ENCODE measurements at regions not wholly inside any gene's neighbourhood (a gene's known extent, or its start where the extent isn't known, plus 50 kb on each side); places are given as distances from the start of the nearest gene placed in this dataset.
"Not testable (repeated sequence)": the region's sequence is repeated elsewhere in the genome, so short reads cannot be mapped to it uniquely, and the experiment has no call there.

DNA sequence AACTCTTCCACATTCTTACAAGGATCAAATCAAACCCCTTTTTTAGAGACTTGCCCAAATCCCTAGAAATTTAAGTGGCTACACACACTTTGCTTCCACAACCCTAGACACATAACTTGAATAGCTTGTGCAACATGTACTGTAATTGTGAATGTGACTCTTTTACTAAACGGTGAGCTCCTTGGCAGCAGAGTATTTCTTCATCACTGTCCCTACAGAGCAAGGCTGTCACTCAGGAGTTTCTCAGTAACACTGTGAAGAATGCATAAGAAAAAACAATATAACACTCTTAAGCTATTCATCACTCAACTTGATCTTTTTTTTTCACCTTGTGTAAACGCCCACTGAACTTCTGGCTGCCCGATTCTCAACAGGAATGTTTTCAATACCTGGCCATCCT lies 53.8 kb upstream of the ADAMTS18 start:
- DNase-seq, result no peak

DNA sequence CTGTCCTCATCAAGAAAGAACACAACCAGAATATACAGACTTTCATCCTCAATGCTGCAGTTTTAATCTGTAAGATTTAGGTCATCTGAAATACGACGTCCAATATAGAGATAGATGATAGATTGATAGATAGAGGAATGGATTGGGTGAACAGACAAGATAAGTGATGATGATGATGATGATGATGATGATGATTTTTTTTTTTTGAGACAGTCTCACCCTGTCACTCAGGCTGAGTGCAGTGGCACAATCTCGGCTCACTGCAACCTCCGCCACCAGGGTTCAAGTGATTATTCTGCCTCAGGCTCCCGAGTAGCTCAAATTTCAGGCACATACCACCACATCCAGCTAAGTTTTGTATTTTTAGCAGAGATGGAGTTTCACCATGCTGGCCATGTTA lies 56.3 kb upstream of the ADAMTS18 start:
- no peak for DNase-seq

DNA sequence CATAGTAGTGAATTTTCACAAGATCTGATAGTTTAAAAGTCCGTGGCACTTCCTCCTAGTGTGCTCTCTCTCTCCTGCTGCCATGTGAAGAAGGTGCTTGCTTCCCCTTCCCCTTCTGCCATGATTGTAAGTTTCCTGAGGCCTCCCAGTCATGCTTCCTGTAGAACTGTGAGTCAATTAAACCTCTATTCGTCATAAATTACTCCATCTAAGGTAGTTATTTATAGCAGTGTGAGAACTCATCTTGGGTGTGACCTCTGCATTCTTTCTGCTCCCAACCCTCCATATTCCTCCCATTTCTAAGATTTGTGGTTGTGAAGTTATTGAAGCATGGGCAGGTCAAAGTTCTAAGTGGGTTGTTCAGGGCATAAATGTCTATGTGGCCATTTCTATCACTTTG lies 62.1 kb upstream of the ADAMTS18 start:
- DNase-seq, result no peak

DNA sequence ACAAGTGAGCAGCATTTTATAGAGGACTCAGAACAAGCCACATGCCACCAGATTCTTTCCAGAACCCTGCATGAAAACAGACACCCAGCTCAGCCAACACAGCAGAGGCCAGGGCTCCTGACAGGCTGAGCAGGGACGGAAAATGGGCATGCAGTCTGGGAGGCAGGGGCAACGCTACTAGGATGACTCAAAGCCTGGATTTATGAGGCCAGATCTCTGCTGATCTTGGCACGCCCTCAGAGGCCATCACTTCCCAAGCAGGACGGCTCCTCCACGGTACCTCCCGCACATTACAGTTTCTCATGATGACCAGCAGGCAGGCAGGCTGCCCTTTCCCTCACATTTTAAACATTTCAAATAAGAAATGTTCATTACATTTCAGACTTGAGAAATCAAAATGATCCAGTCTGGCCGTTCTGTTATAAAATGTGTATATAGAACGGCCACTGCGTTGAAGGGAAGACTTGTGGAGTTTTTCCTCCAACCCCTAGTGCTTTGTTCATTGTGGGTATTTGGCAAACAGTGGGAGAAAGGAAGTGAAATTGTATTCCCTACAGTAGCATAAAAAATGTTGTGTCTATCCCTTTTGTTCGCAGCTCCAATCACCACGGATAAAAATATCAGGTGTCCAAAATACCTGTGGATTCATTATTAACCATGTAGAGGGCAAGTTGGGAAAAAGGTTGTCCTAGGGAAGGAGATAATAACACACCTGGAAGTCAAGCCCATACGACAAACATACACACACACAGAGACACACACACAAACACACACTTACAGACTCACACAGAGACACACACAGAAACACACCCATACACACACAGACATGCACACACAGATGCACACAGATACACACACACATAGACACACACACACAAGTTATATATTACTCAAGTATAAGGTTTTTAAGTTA lies 64.8 kb upstream of the ADAMTS18 start:
- DNase-seq, result no peak

DNA sequence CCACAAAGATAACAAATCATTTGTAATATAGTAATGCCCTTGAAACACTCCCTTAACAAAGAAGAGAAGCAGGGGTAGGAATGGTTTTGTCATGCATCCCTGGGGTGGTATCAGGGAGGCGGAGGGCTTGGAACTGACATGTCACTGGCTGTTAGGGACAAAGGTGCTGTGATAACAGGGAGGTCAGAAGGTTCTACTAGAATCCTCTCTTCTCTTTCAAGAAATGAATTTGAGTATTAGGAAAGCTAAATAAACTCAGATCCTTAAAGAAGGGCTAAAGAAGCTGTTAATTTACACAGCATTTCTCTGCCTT lies 65.4 kb upstream of the ADAMTS18 start:
- DNase-seq, result no peak

DNA sequence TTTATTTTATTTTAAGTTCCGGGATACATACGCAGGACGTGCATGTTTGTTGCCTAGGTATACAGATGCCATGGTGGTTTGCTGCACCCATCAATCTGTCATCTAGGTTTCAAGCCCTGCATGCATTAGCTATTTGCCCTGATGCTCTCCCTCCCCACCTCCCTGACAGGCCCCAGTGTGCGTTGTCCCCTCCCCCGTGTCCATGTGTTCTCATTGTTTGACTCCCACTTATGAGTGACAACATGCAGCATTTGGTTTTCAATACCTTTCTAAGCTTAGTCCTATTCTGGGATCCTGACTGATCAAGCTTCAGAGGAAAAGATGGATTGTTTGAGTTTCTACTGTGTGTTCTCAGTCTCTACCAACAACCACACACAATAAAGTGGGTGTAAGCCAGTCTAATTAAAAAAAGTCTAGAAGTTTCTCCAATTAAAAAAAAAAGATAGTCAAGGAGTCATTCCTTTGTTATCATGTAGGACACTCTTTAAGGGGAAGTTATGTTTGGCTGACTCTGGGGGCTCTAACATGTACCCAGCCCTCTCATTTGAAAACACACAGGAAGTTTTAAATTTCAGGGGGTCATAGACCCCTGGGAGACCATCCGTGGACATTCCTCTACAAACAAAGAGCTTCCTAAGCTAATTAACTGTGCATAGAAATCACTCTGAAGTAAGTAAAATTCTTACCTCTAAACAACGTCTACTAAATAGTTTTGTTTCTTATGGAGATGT lies 66.3 kb upstream of the ADAMTS18 start:
- DNase-seq, result no peak

DNA sequence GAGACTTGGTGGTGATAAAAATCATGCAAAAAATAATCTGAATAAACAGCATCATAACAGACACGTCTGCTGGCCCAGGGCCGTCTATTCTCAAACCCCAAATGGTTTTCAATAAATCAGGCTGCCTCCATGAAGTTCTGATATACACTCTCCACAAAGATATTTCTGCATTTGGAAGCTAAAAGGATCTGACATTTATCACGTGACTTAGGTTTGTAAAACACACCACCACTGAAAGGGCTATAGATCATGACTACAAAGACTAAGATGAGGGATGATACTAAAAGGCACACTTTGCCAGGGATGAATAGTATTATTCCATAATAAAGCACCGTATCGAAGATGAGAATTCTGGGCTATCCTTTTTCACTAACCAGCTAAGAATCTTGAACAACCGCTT lies 67.6 kb upstream of the ADAMTS18 start:
- no peak for DNase-seq

DNA sequence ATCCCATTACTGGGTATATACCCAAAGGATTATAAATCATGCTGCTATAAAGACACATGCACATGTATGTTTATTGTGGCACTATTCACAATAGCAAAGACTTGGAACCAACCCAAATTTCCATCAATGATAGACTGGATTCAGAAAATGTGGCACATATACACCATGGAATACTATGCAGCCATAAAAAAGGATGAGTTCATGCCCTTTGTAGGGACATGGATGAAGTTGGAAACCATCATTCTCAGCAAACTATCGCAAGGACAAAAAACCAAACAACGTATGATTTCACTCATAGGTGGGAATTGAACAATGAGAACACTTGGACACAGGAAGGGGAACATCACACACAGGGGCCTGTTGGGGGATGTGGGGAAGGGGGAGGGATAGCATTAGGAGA lies 71.7 kb upstream of the ADAMTS18 start:
- not testable (repeated sequence) for DNase-seq

DNA sequence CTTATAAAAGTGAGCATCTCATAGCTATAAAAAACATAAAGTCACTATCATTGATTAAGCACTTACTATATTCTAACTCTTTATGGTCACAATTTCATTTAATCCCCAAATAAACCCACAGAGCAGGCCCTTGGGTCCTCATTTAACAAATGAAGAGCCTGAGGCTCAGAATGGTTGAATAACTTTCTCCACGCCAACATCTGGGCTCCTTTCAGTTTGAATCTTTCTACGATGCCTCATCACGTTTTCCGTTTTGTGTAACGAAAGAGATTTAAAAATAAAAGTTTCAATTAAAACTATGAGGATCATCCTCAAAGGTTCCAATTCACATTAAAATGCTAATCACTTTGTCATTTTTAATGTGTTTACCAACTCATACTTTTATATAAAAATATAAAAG lies 74.2 kb upstream of the ADAMTS18 start:
- DNase-seq, result no peak

DNA sequence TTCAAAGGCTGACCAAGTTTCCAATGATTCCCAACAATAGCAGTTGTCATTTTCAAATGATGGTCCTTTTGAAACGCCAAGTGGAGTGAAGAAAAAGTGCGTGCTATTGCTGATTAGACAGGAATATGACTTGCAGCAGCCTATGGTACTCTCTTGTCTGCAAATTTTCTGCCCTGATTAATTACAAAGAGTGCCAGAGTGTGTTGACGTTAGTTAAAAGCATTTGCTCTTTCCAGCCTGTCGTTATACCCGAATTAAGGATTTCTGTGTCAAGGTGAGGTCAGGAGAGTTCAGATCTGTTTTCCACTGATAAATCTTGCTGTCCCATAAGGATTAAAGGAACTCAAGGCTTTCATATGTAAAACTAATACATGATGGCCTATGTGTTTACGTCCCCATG lies 75.0 kb upstream of the ADAMTS18 start:
- DNase-seq, result no peak

DNA sequence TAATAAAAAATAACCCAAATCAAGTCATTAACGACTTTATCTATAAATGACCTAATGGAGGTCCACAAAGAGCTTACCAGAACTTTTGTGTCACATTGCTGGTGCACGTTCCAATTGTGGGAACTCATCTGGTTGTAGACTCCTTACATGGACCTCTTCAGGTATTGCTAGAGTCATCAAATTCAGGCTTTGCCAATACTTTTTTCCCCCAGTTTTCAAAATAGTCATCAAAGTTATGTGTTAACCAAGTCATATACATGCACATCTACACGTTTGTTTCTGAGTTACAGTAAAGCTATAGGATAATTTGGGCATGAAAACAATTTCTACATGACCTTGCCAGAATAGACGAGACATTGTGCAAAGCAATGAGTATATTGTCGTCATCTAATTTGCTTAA lies 76.2 kb upstream of the ADAMTS18 start:
- DNase-seq, result no peak

DNA sequence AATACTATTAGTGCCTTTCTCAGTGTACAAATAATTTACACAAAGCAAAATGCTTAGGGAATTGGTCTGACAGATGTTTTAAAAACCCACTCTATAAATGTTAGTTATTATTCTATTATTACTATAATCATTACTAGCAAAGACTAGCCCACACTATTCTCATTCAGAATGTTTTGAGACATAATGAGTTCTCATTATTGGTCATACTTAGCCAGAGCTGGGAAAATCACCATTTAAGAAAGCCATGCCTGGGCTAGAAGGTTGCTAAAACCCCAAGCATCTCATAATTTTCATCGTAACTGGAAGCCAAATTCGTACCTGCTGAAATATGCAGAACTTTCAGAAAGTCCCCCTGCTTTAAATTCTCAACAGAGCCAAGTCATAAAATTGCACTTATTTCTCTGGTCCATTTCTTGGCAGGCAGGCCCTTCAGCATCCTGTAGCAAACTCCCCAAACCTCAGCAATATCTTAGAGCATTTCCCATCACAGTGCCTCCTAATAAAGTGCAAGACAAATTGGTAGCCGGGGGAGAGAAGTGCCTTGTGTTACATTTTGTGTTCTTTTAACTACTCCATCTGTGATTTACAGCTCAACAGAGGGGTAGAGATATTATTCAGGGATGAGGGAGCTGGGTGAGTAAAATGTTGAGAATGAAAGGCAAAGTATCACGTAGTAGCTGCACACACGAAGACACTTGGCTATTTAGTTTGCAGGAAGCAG lies 79.8 kb upstream of the ADAMTS18 start:
- DNase-seq, result no peak

DNA sequence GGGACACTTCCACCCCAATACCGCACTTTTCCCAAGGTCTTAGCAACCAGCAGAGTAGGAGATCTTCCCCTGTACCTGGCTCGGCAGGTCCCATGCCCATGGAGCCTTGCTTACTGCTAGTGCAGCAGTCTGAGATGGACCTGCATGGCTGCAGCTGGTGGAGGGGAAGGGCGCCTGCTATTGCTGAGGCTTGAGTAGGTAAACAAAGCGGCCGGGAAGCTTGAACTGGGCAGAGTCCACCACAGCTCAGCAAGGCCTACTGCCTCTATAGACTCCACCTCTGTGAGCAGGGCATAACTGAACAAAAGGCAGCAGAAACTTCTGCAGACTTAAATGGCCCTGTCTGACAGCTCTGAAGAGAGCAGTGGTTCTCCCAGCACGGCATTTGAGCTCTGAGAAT lies 90.4 kb upstream of the ADAMTS18 start:
- not testable (repeated sequence) for DNase-seq

DNA sequence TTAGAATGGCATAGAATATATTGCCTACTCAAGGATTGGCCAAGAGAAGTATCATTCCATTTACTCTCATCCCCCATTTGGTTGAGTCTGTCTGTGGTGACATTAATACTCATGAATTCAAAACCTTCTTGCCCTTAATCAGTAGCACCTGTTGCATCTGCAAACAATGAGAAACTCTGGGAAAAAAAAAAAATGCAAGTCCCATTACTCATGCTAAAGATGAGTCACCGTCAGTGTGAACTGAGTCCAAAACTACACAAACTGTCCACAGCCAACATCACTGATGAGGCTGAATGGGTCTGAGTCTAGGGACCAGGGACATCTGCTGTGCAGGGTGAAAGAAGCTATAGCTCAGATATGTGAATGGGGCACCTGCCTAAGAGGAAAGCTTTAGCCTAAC lies 96.9 kb upstream of the ADAMTS18 start:
- no peak for DNase-seq

DNA sequence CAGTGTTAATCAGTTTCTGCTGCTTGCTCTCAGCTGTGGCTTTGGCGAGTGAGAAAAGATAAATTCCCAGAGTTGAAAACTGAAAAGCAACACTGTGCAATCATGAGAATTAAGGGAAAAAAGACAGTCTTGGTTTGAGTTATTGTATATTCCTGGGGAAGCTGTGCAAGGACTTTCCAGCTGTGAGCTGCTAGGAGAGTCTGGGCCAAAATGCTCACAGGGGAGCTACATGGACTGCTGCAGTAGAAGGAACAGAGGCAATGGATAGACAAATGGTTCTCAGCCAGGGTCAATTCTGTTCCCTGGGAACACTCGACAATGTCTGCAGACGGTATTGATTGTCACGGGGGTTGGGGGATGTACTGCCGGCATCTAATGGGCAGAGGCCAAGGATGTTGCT lies 102.0 kb upstream of the ADAMTS18 start:
- no peak for DNase-seq

DNA sequence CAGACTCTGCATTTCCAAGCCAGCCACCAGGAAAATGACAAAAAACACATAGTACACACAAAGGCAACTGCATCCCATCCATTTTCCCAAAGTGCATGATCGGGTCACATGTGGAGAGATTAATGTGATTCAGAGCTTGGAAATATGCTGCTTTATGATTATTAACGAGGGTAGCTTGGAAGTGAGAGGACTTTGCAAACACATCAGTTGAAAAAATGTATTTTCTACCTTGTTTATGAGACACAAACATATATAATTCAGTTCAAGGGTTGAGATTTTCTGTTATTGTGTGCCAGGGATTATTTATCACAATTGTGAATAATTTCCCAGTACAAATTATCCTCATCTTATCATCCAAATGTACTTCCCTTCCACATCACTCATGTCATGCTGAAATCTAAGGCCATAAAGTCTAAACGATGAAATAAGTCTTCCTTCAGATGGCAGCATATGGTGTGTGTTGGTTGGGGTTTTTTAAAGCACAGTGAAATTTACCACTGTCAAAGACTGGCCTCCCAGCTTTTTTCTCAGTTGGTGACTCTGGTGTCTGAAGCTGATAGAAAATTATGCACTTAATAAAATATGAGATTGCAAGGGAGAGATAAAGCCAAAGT lies 104.7 kb upstream of the ADAMTS18 start:
- DNase-seq, result no peak

DNA sequence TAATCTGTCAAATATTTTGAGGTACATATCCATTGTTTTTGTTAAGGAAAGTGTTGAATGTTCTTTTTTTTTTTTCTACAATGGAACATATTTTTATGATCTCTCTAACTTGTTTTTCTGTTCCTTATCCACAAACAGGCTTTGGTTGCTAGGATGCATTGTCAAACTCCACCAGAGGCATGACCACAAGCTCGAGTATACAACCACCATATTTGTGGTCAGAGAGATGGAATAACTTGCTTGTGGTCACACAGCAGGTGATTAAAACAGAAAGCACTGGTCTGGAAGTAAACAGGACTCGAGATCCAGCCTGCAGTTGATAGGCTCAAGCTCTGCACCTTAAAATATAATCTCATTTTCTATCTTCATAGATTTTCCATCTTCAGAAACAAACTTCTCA lies 105.8 kb upstream of the ADAMTS18 start:
- no peak for DNase-seq

DNA sequence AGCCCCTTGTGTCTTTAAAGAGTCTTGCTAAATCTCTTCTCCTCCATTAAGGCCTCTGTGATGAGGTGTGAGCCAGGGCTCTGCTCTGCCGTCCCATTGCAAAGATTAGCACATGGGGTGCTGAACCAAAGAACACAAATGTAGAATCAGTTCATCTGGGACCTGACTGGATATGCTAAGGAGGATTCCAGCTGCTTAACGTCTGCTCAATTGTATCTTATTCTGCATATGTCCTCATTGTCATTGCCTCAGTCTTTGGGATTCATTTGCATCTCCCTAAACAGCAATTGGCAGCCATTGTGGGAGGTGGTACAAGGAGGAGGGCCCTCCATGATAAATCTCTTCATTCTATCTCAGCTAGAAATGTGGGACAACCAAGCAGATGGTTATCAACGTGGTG lies 106.3 kb upstream of the ADAMTS18 start:
- no peak for DNase-seq

DNA sequence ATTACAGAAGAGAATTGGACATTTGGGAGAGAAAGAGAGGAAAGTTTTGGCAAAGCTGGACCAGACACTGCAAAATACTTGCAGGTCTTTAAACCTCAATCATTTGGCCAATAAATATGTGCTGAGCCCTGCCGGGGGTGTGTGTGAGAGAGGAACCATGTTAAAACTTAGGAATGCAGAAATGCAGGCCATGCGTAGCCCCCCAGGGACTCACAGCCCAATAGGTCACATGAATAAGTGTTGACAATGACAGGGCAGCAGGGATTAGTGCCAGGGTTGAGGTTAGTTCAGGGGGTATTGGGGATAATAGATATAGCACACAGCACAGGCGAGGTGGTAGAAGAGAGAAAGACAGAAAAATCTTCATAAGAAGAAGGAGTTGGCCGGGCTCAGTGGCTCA lies 113.3 kb upstream of the ADAMTS18 start:
- DNase-seq, result no peak

DNA sequence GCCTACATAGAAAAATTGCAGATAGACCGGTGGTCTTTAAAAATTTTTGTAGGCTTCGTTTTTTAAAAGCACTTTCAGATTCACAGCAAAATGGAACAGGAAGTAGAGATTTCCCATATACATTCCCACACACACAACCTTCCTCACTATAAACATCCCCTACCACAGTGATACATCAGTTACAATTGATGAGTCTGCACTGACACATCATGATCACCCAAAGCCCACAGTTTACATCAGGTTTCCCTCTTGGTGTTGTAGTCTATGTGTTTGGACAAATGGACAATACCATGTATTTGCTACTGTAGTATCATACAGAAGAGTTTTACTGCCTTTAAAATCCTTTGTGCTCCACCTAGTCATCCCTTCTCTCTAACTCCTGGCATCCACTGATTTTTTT lies 113.9 kb upstream of the ADAMTS18 start:
- no peak for DNase-seq

DNA sequence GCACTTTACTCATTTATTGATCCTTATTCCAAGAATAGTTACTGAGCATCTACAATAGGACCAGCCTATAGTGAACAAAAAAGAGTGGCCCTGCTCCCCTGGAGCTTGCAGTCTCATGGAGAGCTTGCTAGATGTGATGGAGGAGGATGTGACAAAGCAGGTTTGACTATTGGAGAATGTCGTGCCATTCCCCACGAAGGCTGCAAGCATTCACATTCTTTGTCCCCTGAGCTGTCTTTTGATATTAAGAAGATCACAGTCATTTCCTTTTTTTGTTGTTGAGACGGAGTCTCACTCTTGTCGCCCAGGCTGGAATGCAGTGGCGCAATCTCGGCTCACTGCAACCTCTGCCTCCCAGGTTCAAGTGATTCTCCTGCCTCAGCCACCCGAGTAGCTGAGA lies 115.0 kb upstream of the ADAMTS18 start:
- DNase-seq, result no peak

DNA sequence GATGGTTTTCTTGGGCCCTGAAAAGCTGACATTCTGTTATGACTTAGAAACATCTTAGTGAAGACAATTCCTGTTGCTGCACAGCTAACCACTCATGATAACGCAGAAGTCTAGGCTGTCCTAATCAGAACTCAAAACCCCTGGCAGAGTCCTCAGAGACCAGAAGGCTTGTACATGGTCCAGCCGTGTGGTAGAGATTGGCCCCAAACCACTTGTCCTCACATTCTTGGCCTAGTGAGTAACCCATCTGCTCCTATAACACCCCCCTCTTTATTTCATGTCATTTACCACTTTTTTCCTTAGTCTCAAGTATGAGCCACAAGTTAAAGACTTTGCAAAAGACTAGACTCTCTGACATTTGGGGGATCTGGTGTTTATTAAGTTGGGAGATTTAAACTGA lies 116.5 kb upstream of the ADAMTS18 start:
- DNase-seq, result no peak

DNA sequence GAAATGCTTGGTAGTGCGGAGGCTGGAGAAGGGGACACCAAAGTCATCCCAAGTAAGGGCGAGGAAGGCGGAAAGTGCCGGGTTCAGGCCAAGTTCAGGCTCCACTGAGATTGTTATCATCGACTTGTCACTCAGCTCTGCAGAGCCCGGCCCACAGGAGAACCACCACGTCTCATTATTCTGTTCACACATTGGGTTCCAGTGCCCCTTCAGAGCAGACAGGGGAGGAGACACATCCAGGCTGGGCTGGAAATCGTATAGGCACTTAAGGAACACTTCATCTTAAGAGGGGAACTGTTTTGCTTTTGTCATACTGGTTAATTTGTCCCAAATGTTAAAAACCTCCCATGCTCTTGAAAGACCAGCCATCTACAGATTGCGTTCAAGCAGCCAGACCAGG lies 118.3 kb upstream of the ADAMTS18 start:
- no peak for DNase-seq

DNA sequence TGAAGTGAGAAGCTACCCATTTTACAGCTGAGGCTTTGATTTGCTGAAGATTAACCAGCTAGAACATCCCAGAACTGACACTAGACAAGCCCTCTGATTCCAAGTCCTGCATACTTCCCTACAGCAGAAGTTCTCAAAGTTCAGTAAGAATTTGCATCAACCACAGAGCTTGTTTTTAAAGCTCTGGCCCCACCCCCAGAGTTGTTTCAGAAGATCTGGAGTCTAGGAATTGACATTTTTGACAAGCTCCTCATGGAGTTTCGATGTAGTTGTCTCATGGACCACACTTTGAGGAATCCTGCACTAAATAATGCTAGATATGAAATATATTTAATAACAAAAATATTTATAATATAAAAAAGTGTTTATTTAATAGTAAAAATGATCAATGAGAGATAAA lies 120.3 kb upstream of the ADAMTS18 start:
- DNase-seq, result no peak

Data from CD4-positive, alpha-beta T cell treated with Interleukin-10 for 1 hour (primary cell).